ENCODE measurements at regions not wholly inside any gene's neighbourhood (a gene's known extent, or its start where the extent isn't known, plus 50 kb on each side); places are given as distances from the start of the nearest gene placed in this dataset.
A peak's percentile ranks its signal among the peaks of the same experiment; 100 is the strongest.

DNA sequence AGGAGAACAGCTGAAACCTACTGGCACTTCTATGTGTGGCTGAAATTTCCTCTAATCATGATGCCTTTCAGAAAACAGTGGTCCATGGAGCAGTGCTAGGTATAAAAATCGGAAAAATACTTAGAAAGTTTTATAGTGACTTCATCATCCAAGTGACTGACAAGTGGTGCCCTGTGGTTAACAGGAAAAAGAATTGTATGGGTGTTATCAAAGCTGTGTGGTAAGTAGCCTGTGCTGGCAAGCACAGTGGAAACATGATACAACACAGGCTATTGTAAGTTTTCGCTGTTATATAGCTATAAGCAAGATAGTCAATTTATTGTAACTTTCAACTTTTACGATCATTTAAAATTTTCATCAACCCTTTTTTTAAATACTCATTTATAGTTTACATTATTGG lies 1599.7 kb upstream of the ZEB2 start:
- DNase-seq (ENCODE audit: low read depth in 1 of 2, low spot score in 1 of 2), result peak in 1 of 2 donors; percentile 1
- Histone ChIP-seq H3K36me3 (no peaks in the 10 kb centered on the region), H3K27me3 (no peaks in the 10 kb centered on the region), H3K9me3 (ENCODE audit: low read depth) (no peaks in the 10 kb centered on the region), H3K4me3 (no peak overlapping the region), H3K27ac (no peak overlapping the region), H3K4me1 (ENCODE audit: low read depth) (no peaks in the 10 kb centered on the region)
- TF ChIP-seq, protein P1, sequence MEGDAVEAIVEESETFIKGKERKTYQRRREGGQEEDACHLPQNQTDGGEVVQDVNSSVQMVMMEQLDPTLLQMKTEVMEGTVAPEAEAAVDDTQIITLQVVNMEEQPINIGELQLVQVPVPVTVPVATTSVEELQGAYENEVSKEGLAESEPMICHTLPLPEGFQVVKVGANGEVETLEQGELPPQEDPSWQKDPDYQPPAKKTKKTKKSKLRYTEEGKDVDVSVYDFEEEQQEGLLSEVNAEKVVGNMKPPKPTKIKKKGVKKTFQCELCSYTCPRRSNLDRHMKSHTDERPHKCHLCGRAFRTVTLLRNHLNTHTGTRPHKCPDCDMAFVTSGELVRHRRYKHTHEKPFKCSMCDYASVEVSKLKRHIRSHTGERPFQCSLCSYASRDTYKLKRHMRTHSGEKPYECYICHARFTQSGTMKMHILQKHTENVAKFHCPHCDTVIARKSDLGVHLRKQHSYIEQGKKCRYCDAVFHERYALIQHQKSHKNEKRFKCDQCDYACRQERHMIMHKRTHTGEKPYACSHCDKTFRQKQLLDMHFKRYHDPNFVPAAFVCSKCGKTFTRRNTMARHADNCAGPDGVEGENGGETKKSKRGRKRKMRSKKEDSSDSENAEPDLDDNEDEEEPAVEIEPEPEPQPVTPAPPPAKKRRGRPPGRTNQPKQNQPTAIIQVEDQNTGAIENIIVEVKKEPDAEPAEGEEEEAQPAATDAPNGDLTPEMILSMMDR (IDR thresholded peaks at IDR 0.05; ENCODE audit: low read depth, low read length), result no peak

- H3K4me1 ChIP-seq (ENCODE audit: low read depth), result peaks cover 4% of the 10 kb centered on the region
- H3K27me3 ChIP-seq, result no peaks in the 10 kb centered on the region
- DNase-seq (ENCODE audit: low read depth in 1 of 2, low spot score in 1 of 2), result peak in 1 of 2 donors; percentile 10
- no peak overlapping the region for H3K4me3 ChIP-seq
- no peaks in the 10 kb centered on the region for H3K36me3 ChIP-seq
- no peaks in the 10 kb centered on the region for H3K9me3 ChIP-seq (ENCODE audit: low read depth)
- TF ChIP-seq, protein P1 (IDR thresholded peaks at IDR 0.05; ENCODE audit: low read depth, low read length), result no peak
- H3K27ac ChIP-seq, result no peak overlapping the region
Measured at GRCh38 chr2:146108993-146109392, 1589.1 kb upstream of the ZEB2 start.

- Histone ChIP-seq H3K4me1 (ENCODE audit: low read depth) (no peaks in the 10 kb centered on the region), H3K36me3 (no peaks in the 10 kb centered on the region), H3K27me3 (no peaks in the 10 kb centered on the region), H3K4me3 (no peak overlapping the region), H3K27ac (no peak overlapping the region), H3K9me3 (ENCODE audit: low read depth) (peaks cover 3% of the 10 kb centered on the region)
- TF ChIP-seq, protein P1 (IDR thresholded peaks at IDR 0.05; ENCODE audit: low read depth, low read length), result no peak
- DNase-seq (ENCODE audit: low read depth in 1 of 2, low spot score in 1 of 2), result no peak
Measured at GRCh38 chr2:146094185-146094584, 1574.3 kb upstream of the ZEB2 start.

GRCh38 chr2:146081459-146081858 lies 1561.5 kb upstream of the ZEB2 start:
- Histone ChIP-seq H3K9me3 (ENCODE audit: low read depth) (no peaks in the 10 kb centered on the region), H3K4me1 (ENCODE audit: low read depth) (no peaks in the 10 kb centered on the region), H3K27me3 (no peaks in the 10 kb centered on the region), H3K4me3 (no peak overlapping the region), H3K36me3 (no peaks in the 10 kb centered on the region), H3K27ac (no peak overlapping the region)
- TF ChIP-seq, protein P1 (IDR thresholded peaks at IDR 0.05; ENCODE audit: low read depth, low read length), result no peak
- DNase-seq (ENCODE audit: low read depth in 1 of 2, low spot score in 1 of 2), result no peak

DNA sequence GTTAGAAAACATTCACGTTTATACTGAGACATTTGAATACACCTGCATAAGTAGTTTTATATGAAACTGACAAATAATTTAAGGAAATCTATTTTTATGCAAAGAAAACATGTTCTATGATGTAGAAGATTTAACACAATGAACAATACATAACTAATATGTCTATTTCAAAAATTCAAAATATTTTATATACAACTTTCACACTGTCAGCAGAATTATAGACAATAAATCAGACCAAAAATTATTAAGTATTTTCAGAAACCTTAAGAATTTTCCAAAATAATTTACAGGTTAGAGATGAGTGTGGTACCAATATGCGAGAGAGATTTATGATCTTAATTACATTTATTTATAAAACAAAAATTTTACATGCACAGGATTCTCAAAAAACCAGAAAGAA lies 1561.0 kb upstream of the ZEB2 start:
- Histone ChIP-seq H3K27ac (no peak overlapping the region), H3K4me1 (ENCODE audit: low read depth) (no peaks in the 10 kb centered on the region), H3K9me3 (ENCODE audit: low read depth) (no peaks in the 10 kb centered on the region), H3K36me3 (no peaks in the 10 kb centered on the region), H3K4me3 (no peak overlapping the region), H3K27me3 (no peaks in the 10 kb centered on the region)
- TF ChIP-seq, protein P1 (IDR thresholded peaks at IDR 0.05; ENCODE audit: low read depth, low read length), result no peak
- no peak for DNase-seq (ENCODE audit: low read depth in 1 of 2, low spot score in 1 of 2)

- DNase-seq (ENCODE audit: low read depth in 1 of 2, low spot score in 1 of 2), result no peak
- no peaks in the 10 kb centered on the region for H3K4me1 ChIP-seq (ENCODE audit: low read depth)
- TF ChIP-seq, protein P1 (IDR thresholded peaks at IDR 0.05; ENCODE audit: low read depth, low read length), result no peak
Measured at GRCh38 chr2:146079216-146079615, 1559.3 kb upstream of the ZEB2 start.

More at GRCh38 chr2:146079216-146079615, 1559.3 kb upstream of the ZEB2 start:
- H3K27ac ChIP-seq, result no peak overlapping the region
- H3K4me3 ChIP-seq, result no peak overlapping the region
- no peaks in the 10 kb centered on the region for H3K36me3 ChIP-seq
- H3K9me3 ChIP-seq (ENCODE audit: low read depth), result no peaks in the 10 kb centered on the region
- no peaks in the 10 kb centered on the region for H3K27me3 ChIP-seq
